ENCODE measurements at regions not wholly inside any gene's neighbourhood (a gene's known extent, or its start where the extent isn't known, plus 50 kb on each side); places are given as distances from the start of the nearest gene placed in this dataset.

GRCh38 chr7:18402488-18403183 is 92.9 kb upstream of the HDAC9 start:
- no TSS peak for BruUV-seq (replicated peaks)
- CTCF ChIA-PET: interaction anchor here (0.6 to 2.0 kb wide), 5 partner anchors 31 to 1033 kb away, joined by 3 to 5 read pairs (median 4); no protein-coding TSS in a partner anchor
- peak overlapping the region; percentile 25; the same call in 1 of the 2 replicates for H3K27ac ChIP-seq (ENCODE audit: insufficient read depth, low read length)

More at GRCh38 chr7:18402488-18403183, 92.9 kb upstream of the HDAC9 start:
- peak overlapping the region; percentile 44; the same call in 1 of the 2 replicates for H3K4me2 ChIP-seq (ENCODE audit: low read depth, low read length)
- H2BK120ac ChIP-seq (ENCODE audit: low read depth, low read length): peak overlapping the region; percentile 86
- peak overlapping the region; percentile 49 for H3K14ac ChIP-seq (replicated peaks; ENCODE audit: low read depth, low read length)
- peak overlapping the region; percentile 30 to 61 for H4K8ac ChIP-seq (ENCODE audit: low read depth in 2 of 2, low read length in 2 of 2)
- H2AK5ac ChIP-seq (ENCODE audit: low read depth, low read length): peak overlapping the region; percentile 20
- no peaks in the 10 kb centered on the region for H4K20me1 ChIP-seq (ENCODE audit: insufficient read depth, low read length)
- H3K4me1 ChIP-seq (ENCODE audit: control insufficient read depth, insufficient read depth, low read length): peaks cover 13% of the 10 kb centered on the region
- H3K9ac ChIP-seq (ENCODE audit: low read depth, low read length): peak overlapping the region; percentile 19; the same call in 1 of the 2 replicates
- H3K9me1 ChIP-seq (ENCODE audit: insufficient read depth, low read length): peaks cover 16% of the 10 kb centered on the region
- POLR2A ChIA-PET (ENCODE audit: unreplicated experiment): no interaction called here
- H4K91ac ChIP-seq (ENCODE audit: insufficient read depth, low read depth, low read length): peak overlapping the region; percentile 73
- peak overlapping the region; percentile 79 for H3K4ac ChIP-seq (ENCODE audit: low read depth, low read length)
- WGBS, 2 experiments (ENCODE audit: extremely low coverage in 2 of 2, insufficient read length in 1 of 2): 100% methylated on average over 1 of the region's 5 CpGs; no CpG with 5 or more reads in 1 of the 2 experiments
- peak overlapping the region; percentile 37; the same call in 1 of the 2 replicates for H3K56ac ChIP-seq (ENCODE audit: extremely low read depth, insufficient read depth, low read length)
- no peak overlapping the region for H2AK9ac ChIP-seq (replicated peaks; ENCODE audit: low read depth, low read length, poor library complexity)
- intact Hi-C loops (cut with micrococcal nuclease): loop anchor here (10.0 kb wide), 1 partner anchor 1028 kb away; no protein-coding TSS in a partner anchor
- H4K5ac ChIP-seq (ENCODE audit: low read depth, low read length): peak overlapping the region; percentile 91; the same call in 1 of the 2 replicates
- in situ Hi-C loops (cut with MboI; ENCODE audit: low sequenced_read_pairs): no loop called here
- no peaks in the 10 kb centered on the region for H3K9me3 ChIP-seq (ENCODE audit: control insufficient read depth, insufficient read depth, low read length)
- H3K18ac ChIP-seq (ENCODE audit: low read depth, low read length): peak overlapping the region; percentile 94; the same call in 1 of the 2 replicates
- H2BK15ac ChIP-seq (ENCODE audit: low read depth, low read length): peak overlapping the region; percentile 89
- H2BK20ac ChIP-seq (ENCODE audit: low read depth, low read length): peak overlapping the region; percentile 92
- no peak overlapping the region for H2AFZ ChIP-seq (replicated peaks; ENCODE audit: low read length, poor library complexity)
- peak overlapping the region; percentile 78 for H3K23ac ChIP-seq (ENCODE audit: low read depth, low read length)
- dilution Hi-C loops (cut with HindIII; ENCODE audit: low sequenced_read_pairs, unreplicated experiment): no loop called here
- no peaks in the 10 kb centered on the region for H3K27me3 ChIP-seq (ENCODE audit: control insufficient read depth, insufficient read depth, low read length)
- peak; percentile 91 for ATAC-seq (ENCODE audit: low read depth)
- no peak overlapping the region for H3K4me3 ChIP-seq (ENCODE audit: insufficient read depth, low read depth, low read length)
- H3K79me1 ChIP-seq (ENCODE audit: low read depth in 1 of 2, low read length in 2 of 2): no peaks in the 10 kb centered on the region
- peak; percentile 88 for DNase-seq
- H2BK5ac ChIP-seq (ENCODE audit: low read depth, low read length, poor library complexity, severe bottlenecking): peak overlapping the region; percentile 11
- H3K36me3 ChIP-seq (ENCODE audit: control insufficient read depth, insufficient read depth, low read length): no peaks in the 10 kb centered on the region
- TF ChIP-seq BHLHE40 (IDR thresholded peaks at IDR 0.05; ENCODE audit: low read depth, low read length): no peak
- no peak for TF ChIP-seq CHD1 (IDR thresholded peaks at IDR 0.05; ENCODE audit: low read depth, low read length)
- no peak for TF ChIP-seq RCOR1 (IDR thresholded peaks at IDR 0.05; ENCODE audit: insufficient replicate concordance, low read length)
- no peak for TF ChIP-seq POLR2A (IDR thresholded peaks at IDR 0.05; ENCODE audit: low read depth, low read length)
- no peak for TF ChIP-seq ELK1 (IDR thresholded peaks at IDR 0.05; ENCODE audit: borderline replicate concordance, low read depth, low read length)
- TF ChIP-seq FOS (IDR thresholded peaks at IDR 0.05; ENCODE audit: low read depth, low read length): peak; percentile 80; the same call in 1 of the 2 replicates
- TF ChIP-seq MXI1 (IDR thresholded peaks at IDR 0.05; ENCODE audit: borderline replicate concordance, low read depth, low read length): no peak
- TF ChIP-seq MAZ (IDR thresholded peaks at IDR 0.05; ENCODE audit: borderline replicate concordance, low read depth, low read length): no peak
- TF ChIP-seq RAD21 (IDR thresholded peaks at IDR 0.05; ENCODE audit: low read length): no peak
- TF ChIP-seq CEBPB (IDR thresholded peaks at IDR 0.05; ENCODE audit: low read depth, low read length): peak; percentile 87
- no peak for TF ChIP-seq RFX5 (IDR thresholded peaks at IDR 0.05; ENCODE audit: low read depth, low read length)

Measured in IMR-90 (cell line).